A673 (cell line): ENCODE measurements at regions not wholly inside any gene's neighbourhood (a gene's known extent, or its start where the extent isn't known, plus 50 kb on each side); places are given as distances from the start of the nearest gene placed in this dataset.
A peak's percentile ranks its signal among the peaks of the same experiment; 100 is the strongest.

Experiments
- BruUV-seq: library from RNA; stranded (reverse); fragments of 400-500 nt; replicated peaks from 2 replicates; lab custom pipeline; 2021; lab: Mats Ljungman, UMichigan
- CTCF ChIA-PET: fragments of 300-600 bp; sonication (Branson Sonifier 250); formaldehyde crosslinking; loops from one replicate; lab custom pipeline; 2022; ENCODE audit warnings: antibody characterized with exemption; lab: Charles Lee
- POLR2A ChIA-PET: fragments of 300-600 bp; sonication (Branson Sonifier 250); formaldehyde crosslinking; loops from one replicate; lab custom pipeline; 2022; ENCODE audit warnings: antibody characterized with exemption; ENCODE audit not compliant: low non-redundant PET; lab: Charles Lee
- DNase-seq: peaks from one replicate; pipeline ENCODE4 v3.0.0-alpha.2; 2015; ENCODE audit warnings: low spot score
- H3K27ac ChIP-seq: fragments of 200-600 bp; sonication (generic); 2 replicates; pipeline ENCODE4 v1.5.1; 2016; ENCODE audit warnings: mixed run types, low read depth, mild to moderate bottlenecking, mixed read lengths, antibody characterized with exemption, low read length; ENCODE audit not compliant: poor library complexity, severe bottlenecking
- H3K27me3 ChIP-seq: fragments of 200-600 bp; sonication (generic); replicated peaks from 2 replicates; pipeline ENCODE4 v1.6.1; 2017; ENCODE audit warnings: mixed run types, low read depth, mild to moderate bottlenecking, mixed read lengths, antibody characterized with exemption, low read length; ENCODE audit not compliant: insufficient read depth, poor library complexity
- H3K36me3 ChIP-seq: fragments of 200-600 bp; sonication (generic); 2 replicates; pipeline ENCODE4 v1.6.1; 2016; ENCODE audit warnings: mixed run types, mild to moderate bottlenecking, mixed read lengths, antibody characterized with exemption, low read length; ENCODE audit not compliant: insufficient read depth, poor library complexity, severe bottlenecking
- H3K4me1 ChIP-seq: fragments of 200-600 bp; sonication (generic); 2 replicates; pipeline ENCODE4 v1.6.1; 2017; ENCODE audit warnings: mixed run types, mild to moderate bottlenecking, mixed read lengths, antibody characterized with exemption, low read length; ENCODE audit not compliant: insufficient read depth, poor library complexity, severe bottlenecking
- H3K4me3 ChIP-seq: fragments of 200-600 bp; sonication (generic); 2 replicates; pipeline ENCODE4 v1.5.1; 2016; ENCODE audit warnings: low read depth, mixed run types, mild to moderate bottlenecking, mixed read lengths, low read length; ENCODE audit not compliant: poor library complexity, severe bottlenecking
- H3K9me3 ChIP-seq: fragments of 200-600 bp; sonication (generic); 2 replicates; pipeline ENCODE4 v1.6.1; 2016; ENCODE audit warnings: mixed run types, low read depth, mild to moderate bottlenecking, mixed read lengths, antibody characterized with exemption, low read length; ENCODE audit not compliant: poor library complexity, severe bottlenecking
- CTCF ChIP-seq: fragments of 300-800, 200-600 bp; sonication (generic); conservative IDR thresholded peaks from 2 replicates; pipeline ENCODE4 v1.5.1; 2017; ENCODE audit warnings: low read depth, mild to moderate bottlenecking, antibody characterized with exemption, low read length, moderate library complexity, mixed read lengths
- EZH2 ChIP-seq: fragments of 200-600 bp; sonication (generic); IDR thresholded peaks from 2 replicates; pipeline ENCODE4 v1.6.1; 2017; ENCODE audit warnings: borderline replicate concordance, low read depth, mild to moderate bottlenecking, mixed read lengths, antibody characterized with exemption, low read length; ENCODE audit not compliant: poor library complexity, severe bottlenecking
- intact Hi-C: fragments of 100-400 bp; cut with micrococcal nuclease; formaldehyde crosslinking; loops from one replicate; pipeline ENCODE4 v1.10.0; 2022; ENCODE audit not compliant: unreplicated experiment

- BruUV-seq = no TSS peak
- Histone ChIP-seq H3K27me3 (no peaks in the 10 kb centered on the region), H3K36me3 (no peaks in the 10 kb centered on the region), H3K4me3 (no peak overlapping the region), H3K4me1 (peaks cover 26% of the 10 kb centered on the region), H3K9me3 (no peaks in the 10 kb centered on the region), H3K27ac (peak overlapping the region; percentile 74)
- TF ChIP-seq CTCF = no peak
- TF ChIP-seq EZH2 = no peak
- intact Hi-C loops = no loop called here
- CTCF ChIA-PET = no interaction called here
- POLR2A ChIA-PET = no interaction called here
- DNase-seq = no peak
Observed at GRCh38 chr22:48532986-48533385, 1294.7 kb downstream of the BRD1 start.

- no peak overlapping the region for H3K4me3 ChIP-seq
- no peaks in the 10 kb centered on the region for H3K36me3 ChIP-seq
- BruUV-seq = no TSS peak
- H3K27me3 ChIP-seq = no peaks in the 10 kb centered on the region
- ChIA-PET CTCF (no interaction called here), POLR2A (no interaction called here)
- peaks cover 26% of the 10 kb centered on the region for H3K4me1 ChIP-seq
- H3K27ac ChIP-seq = peak overlapping the region; percentile 74
- H3K9me3 ChIP-seq = no peaks in the 10 kb centered on the region
- DNase-seq = peak; percentile 83
- intact Hi-C loops = no loop called here
- TF ChIP-seq EZH2 (no peak), CTCF (no peak)
Observed at GRCh38 chr22:48531761-48532435, 1295.8 kb downstream of the BRD1 start.

- H3K9me3 ChIP-seq = no peaks in the 10 kb centered on the region
- H3K27ac ChIP-seq = peak overlapping the region; percentile 35
- no TSS peak for BruUV-seq
- no peak for DNase-seq
- ChIA-PET CTCF (no interaction called here), POLR2A (no interaction called here)
- H3K4me3 ChIP-seq = no peak overlapping the region
- peaks cover 22% of the 10 kb centered on the region for H3K4me1 ChIP-seq
- intact Hi-C loops = no loop called here
- H3K36me3 ChIP-seq = no peaks in the 10 kb centered on the region
- H3K27me3 ChIP-seq = no peaks in the 10 kb centered on the region
- TF ChIP-seq EZH2 = no peak
- TF ChIP-seq CTCF = no peak
Observed at GRCh38 chr22:48531108-48531507, 1296.6 kb downstream of the BRD1 start.
